ENCODE measurements at regions not wholly inside any gene's neighbourhood (a gene's known extent, or its start where the extent isn't known, plus 50 kb on each side); places are given as distances from the start of the nearest gene placed in this dataset.
"Not testable (repeated sequence)": the region's sequence is repeated elsewhere in the genome, so short reads cannot be mapped to it uniquely, and the experiment has no call there.

- no peak for DNase-seq
Observed at GRCh38 chr10:7026818-7027217, 384.0 kb downstream of the SFMBT2 start.

DNA sequence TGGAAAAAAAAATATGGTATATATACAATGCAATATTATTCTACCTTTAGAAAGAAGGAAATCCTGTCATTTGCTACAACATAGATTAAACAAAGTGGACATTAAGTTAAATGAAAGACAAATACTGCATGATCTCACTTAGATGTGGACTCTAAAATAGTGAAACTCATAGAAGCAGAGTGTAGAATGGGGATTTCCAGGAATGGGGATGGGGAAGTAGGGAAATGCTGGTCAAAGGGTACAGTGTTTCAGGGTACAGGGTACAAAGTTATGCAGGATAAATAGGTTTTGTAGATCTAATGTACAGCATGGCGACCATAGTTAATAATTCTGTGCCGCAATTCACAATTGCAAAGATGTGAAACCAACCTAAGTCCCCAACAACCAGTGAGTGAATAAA is 385.5 kb downstream of the SFMBT2 start:
- no peak for DNase-seq

GRCh38 chr10:7015457-7015856 is 395.4 kb downstream of the SFMBT2 start:
- no peak for DNase-seq

GRCh38 chr10:7014721-7015120 is 396.1 kb downstream of the SFMBT2 start:
- no peak for DNase-seq

GRCh38 chr10:7011994-7012393 is 398.8 kb downstream of the SFMBT2 start:
- no peak for DNase-seq

GRCh38 chr10:7008645-7009044 is 402.2 kb downstream of the SFMBT2 start:
- DNase-seq = no peak

- no peak for DNase-seq
Observed at GRCh38 chr10:7007600-7008190, 403.1 kb downstream of the SFMBT2 start.

GRCh38 chr10:7006566-7006965 is 404.3 kb downstream of the SFMBT2 start:
- DNase-seq = no peak

DNA sequence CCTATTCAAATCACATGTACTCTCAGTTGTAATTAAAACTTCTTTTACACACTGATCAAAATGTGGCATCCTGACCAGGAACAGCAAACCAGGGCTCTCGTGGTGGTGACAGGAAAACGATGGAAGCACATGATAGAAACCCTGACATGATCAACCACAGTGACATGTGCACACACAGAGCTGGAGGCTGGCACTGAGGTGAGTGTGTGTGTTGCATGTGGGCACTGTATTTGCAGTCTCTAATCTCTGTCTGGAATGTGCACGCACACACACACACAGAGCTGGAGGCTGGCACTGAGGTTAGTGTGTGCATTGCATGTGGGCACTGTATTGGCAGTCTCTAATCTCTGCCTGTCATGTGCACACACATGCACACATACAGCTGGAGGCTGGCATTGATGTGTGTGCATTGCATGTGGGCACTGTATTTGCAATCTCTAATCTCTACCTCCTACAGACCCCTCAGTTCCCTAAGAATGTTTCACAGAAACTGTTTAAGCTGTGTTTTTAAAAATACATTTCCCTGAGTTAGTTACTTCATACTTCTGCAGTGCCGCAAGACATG is 406.9 kb downstream of the SFMBT2 start:
- no peak for DNase-seq

GRCh38 chr10:7000061-7000460 is 410.8 kb downstream of the SFMBT2 start:
- DNase-seq = no peak

GRCh38 chr10:6999232-6999925 is 411.5 kb downstream of the SFMBT2 start:
- DNase-seq = no peak

DNA sequence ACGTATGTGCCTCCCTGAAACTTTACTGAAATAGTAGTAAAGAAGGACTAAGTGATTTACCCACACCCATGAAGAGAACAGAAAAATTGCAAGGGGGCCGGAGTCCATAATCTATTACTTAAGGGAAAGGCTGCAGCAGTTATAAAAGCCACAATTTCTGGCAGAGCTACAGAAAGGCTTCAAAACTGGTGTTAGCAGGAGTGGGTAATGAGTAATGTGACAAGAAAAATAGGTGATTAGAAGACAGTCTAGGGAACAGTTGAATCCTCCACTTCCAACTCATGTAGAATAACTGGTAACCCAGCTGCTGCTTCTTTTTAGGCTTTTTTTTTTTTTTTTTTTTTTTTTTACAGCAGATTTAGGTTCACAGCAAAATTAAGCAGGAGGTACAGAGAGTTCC is 413.3 kb downstream of the SFMBT2 start:
- DNase-seq = no peak

- no peak for DNase-seq
Observed at GRCh38 chr10:6996431-6996830, 414.4 kb downstream of the SFMBT2 start.

GRCh38 chr10:6995831-6996230 is 415.0 kb downstream of the SFMBT2 start:
- DNase-seq = no peak

- no peak for DNase-seq
Observed at GRCh38 chr10:6995341-6995740, 415.3 kb upstream of the PRKCQ start.

DNA sequence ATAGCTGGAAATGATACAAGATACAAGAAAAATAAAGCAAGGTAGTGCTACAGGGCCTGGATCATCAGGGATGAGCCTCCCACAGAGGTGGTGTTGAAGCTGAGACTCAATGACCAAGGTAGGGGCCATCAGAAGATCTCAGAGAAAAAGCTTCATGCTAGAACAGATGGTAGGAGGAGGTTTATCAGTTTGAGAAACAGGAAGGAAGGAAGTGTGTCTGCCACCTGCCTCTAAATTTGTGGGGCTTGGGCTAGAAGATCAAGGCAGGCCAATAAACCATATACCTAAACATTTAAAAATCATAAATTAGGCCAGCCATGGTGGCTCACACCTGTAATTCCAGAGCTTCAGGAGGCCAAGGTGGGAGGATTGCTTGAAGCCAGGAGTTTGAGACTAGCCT is 410.8 kb upstream of the PRKCQ start:
- DNase-seq = no peak

DNA sequence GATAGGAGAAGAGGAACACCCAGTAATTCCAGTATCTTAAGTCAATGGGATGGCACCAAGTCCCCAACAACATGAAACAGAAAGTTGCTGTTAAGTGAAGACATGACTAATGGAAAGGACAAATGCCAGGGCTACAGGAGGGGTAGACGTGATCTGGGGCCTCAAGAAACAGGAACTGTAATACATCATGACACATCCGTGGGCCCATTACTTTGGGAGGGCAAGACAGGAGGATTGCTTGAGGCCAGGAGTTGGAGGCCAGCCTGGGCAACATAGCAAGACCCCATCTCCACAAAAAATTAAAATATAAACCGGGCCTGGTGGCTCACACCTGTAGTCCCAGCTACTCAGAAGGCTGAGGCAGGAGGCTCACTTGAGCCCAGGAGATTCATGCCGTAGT is 408.6 kb upstream of the PRKCQ start:
- DNase-seq = no peak

- no peak for DNase-seq
Observed at GRCh38 chr10:6987536-6987945, 407.5 kb upstream of the PRKCQ start.

GRCh38 chr10:6986927-6987326 is 406.9 kb upstream of the PRKCQ start:
- DNase-seq = no peak

GRCh38 chr10:6985644-6986043 is 405.6 kb upstream of the PRKCQ start:
- DNase-seq = no peak

GRCh38 chr10:6984971-6985370 is 404.9 kb upstream of the PRKCQ start:
- DNase-seq = no peak

DNA sequence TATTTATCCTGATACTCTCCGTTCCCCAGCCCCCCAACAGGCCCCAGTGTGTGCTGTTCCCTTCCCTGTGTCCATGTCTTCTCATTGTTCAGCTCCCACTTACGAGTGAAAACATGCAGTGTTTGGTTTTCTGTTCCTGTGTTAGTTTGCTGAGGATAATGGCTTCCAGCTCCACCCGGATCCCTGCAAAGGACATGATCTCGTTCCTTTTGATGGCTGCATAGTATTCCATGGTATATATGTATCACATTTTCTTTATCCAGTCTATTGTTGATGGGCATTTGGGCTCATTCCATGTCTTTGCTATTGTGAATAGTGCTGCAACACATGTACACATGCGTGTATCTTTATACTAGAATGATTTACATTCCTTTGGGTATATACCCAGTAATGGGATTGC is 403.9 kb upstream of the PRKCQ start:
- not testable (repeated sequence) for DNase-seq

DNA sequence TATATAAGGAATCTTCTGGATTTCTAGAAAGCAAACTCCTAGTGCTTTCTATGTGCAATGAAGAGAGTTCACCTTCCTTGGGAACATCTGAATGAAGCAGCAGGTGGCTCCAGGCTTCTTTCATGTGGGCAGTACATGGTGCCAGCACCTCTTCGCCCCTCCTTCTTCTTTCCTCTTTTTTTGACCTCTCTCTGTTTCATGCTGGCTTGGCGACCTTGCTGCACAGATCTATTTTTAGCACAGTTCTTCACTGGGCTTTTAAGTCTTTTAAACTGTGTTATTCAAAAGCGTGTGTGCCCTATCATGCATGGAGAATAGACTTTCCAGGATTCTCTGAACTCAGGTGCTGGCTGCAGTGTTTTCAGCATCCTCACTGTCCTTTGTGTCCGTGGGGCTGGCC is 400.3 kb upstream of the PRKCQ start:
- no peak for DNase-seq

DNA sequence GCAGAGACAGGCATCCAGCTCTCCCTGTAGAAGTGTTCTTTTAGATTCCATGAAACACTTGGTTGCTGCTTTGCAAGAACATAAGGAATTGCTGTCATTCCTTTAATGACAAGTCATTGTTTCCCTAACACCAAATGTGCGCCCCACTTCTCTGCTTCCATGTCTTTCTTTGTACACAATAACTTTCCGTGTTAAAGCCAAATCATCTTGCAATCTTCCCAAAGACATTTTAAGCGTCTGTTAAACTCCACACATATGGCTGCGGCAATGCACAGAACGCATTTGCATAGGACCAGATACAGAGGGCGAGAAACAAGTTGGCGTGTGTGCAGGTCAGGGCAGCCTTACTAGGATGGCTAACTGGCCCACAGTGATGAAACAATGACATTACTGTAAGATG is 399.3 kb upstream of the PRKCQ start:
- DNase-seq = no peak

DNA sequence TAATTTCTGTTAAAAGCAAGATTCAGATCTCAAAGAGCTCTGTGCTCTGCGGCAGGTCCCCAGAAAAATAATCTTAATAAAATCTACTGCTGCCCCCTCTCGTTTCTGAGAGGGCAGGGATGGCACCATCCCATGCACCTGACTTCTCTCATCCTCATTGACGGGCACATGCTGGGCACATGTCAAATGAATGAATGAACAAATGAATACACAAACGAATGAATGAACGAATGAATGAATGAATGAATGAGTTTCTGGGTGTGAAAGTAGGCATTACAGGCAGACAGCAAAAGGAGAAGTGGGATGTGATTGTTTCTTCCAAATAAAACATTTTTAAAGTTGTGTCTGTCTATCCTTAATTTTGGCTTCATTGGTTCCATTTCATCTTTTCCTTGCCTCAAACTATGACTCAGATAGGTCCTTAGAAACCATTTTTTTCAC is 398.1 kb upstream of the PRKCQ start:
- DNase-seq = no peak
